Kidney capillary endothelial cell (primary cell): ENCODE measurements at regions not wholly inside any gene's neighbourhood (a gene's known extent, or its start where the extent isn't known, plus 50 kb on each side); places are given as distances from the start of the nearest gene placed in this dataset.
"Not testable (repeated sequence)": the region's sequence is repeated elsewhere in the genome, so short reads cannot be mapped to it uniquely, and the experiment has no call there.

Experiments
- DNase-seq: peaks from one replicate; pipeline ENCODE4 v3.0.0-alpha.2; 2018; ENCODE audit warnings: low spot score

DNA sequence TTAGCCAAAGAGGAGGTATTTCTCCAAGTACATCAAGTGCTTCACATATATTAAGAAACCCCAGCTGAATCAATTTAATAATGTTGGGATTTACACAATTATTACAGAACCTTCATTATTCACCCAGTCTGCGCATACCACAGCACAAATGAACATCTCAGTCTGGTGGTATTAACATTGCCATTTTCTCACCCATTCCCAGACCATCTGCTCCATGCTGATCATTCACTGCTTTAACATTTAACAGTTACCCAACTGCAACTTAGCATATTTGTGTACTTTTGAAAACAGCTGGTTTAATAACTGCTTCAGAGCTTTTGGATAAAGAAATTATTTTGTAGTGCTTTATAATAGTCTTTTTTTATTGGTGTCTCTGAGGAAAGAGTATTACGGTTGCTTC lies 1072.1 kb downstream of the NXPH1 start:
- no peak for DNase-seq

- no peak for DNase-seq
Measured at GRCh38 chr7:9507290-9507689, 1073.9 kb downstream of the NXPH1 start.

DNA sequence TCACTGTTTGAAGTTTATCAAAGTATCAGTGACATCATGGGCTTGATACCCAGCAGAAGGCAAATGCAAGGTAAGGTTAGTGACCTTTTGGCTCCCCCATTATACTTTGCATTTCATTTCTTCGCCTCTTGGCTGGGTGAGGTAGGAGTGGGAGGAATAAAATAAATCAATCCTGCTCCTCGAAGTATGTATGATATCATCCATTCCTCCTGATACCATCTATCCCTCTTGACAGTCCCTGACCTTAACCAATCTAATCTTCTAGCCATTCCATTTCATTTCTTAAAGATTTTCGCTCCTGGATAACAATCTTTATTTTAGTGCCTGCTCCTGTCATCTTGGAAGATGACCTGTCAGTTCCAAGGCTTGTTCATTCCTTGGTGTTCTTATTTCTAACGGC lies 1083.3 kb downstream of the NXPH1 start:
- no peak for DNase-seq

DNA sequence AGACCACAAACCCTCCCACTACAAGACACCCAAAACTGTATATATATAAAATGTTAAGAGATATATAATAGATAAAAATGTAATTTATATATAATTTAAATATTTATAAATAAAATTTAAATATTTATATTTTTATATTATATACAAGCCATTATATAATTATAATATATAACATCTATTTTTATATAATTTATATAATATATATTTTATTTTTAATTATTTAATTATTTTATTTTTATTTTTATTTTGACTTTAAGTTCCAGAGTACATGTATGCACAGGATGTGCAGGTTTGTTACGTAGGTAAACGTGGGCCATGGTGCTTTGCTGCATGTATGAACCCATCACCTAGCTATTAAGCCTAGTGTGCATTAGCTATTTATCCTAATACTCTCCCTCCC lies 1090.2 kb downstream of the NXPH1 start:
- no peak for DNase-seq

DNA sequence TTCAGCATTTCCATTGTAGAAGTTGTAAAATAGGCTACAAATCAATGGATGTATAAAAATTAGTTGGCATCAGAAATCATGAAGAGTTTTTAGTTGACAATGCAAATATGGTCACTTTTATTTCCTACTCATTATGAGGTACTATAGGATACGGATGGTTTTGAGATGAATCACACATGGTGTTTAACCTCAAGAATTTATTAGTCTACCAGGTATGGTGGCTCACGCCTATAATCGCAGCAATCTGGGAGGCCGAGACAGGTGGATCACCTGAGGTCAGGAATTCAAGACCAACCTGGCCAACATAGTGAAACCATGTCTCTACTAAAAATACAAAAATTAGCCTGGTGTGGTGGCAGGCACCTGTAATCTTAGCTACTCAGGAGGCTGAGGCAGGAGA lies 1119.0 kb downstream of the NXPH1 start:
- DNase-seq: not testable (repeated sequence)

DNA sequence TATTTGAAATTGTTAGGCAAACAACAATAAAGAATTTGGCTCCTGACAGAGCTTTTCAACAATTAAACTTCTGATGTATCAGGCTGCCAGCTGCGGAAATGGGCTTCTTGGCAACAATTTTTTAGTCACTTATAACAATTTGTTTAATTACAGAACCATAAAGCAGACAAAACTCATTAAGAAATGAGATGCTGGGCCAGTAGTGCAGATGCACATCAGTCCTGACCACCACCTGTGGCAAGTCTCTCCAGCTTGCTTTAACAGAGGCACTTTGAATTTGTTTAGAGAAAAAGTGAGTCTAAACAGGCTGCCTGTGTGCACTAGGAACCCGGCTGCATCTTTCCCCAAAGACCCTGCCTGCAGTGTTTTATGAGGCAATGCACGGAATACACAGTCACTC lies 1124.4 kb downstream of the NXPH1 start:
- no peak for DNase-seq

GRCh38 chr7:9575716-9576115 lies 1142.3 kb downstream of the NXPH1 start:
- no peak for DNase-seq

DNA sequence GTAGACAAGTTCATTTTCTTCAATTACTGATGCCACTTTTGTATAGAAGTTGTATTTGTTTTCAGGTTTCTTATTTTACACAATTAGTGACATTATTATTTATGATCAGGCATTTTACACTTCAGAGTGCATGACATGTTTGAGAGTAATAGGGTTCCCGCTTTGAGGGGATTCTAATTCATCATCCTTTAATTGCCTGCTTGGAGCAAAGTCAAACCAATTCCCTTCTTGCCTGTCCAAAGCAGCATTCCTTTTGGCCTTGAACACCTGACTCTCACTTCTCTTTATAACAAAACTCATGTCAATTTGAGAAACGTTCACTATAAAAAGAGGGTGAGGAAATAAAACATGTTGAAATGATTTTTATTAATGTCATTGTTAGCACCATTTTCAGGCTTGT lies 1149.4 kb downstream of the NXPH1 start:
- no peak for DNase-seq

DNA sequence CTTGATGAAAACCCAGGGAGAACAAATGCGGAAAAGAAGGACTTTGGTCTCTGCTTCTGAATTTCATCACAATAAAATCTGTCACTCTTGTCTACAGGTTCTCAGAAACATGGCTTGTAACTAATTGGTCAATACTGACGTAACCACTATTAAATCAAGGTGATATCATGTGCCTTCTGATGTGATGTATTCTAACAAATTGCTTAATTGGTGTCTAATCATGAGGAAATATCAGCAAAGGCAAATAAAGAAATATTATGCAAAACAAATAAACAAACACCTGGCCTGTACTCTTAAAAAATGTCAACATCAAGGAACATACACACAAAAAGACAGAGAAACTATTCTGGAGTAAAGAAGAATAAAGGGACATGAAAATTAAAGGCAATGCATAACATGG lies 1165.0 kb downstream of the NXPH1 start:
- no peak for DNase-seq

DNA sequence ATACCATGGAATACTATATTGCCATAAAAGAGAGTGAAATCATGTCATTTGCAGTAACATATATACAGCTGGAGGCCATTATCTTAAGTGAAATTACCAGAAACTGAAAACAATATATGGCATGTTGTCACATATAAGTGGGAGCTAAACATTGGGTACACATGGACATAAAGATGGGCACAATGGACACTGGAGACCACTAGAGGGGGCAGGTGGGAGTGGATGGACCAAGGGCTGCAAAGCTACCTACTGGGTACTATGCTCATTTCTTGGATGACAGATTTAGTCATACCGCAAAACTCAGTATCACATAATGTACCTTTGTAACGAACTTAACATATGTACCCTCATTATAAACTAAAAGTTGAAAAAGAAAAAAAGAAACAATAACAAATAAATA lies 1167.6 kb downstream of the NXPH1 start:
- no peak for DNase-seq

GRCh38 chr7:9603291-9603690 lies 1169.9 kb downstream of the NXPH1 start:
- no peak for DNase-seq

- DNase-seq: no peak
Measured at GRCh38 chr7:9608560-9608959, 1175.2 kb downstream of the NXPH1 start.

GRCh38 chr7:9620899-9621298 lies 1187.5 kb downstream of the NXPH1 start:
- DNase-seq: not testable (repeated sequence)

DNA sequence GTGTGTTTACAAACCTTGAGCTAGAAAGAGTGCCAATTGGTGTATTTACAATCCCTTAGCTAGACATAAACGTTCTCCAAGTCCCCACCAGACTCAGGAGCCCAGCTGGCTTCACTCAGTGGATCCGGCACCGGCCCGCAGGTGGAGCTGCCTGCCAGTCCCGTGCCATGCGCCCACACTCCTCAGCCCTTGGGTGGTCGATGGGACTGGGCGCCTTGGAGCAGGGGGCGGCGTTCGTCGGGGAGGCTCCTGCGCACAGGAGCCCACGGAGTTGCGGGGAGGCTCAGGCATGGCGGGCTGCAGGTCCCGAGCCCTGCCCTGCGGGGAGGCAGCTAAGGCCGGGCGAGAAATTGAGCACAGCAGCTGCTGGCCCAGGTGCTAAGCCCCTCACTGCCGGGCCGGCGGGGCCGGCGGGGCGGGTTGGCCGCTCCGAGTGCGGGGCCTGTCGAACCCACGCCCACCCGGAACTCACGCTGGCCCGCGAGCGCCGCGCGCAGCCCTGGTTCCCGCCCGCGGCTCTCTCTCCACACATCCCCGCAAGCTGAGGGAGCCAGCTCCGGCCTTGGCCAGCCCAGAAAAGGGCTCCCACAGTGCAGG lies 1188.0 kb downstream of the NXPH1 start:
- DNase-seq: not testable (repeated sequence)

DNA sequence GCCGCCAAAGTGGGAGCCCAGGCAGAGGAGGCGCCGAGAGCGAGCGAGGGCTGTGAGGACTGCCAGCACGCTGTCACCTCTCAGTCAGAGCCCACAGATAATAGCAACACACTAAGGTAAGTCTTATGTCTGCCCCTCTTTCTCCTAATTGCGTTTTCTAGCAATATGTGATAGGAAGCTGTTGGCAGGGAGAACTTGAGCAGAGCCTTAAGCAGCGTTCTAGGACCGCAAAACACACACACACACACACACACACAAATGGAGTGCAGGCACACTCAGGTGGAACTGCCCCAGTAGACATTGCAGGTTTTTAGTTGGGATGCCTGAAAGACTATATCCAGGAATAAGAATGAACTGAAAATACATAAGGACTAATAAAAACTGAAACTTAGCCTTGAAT lies 1188.5 kb downstream of the NXPH1 start:
- DNase-seq: no peak

DNA sequence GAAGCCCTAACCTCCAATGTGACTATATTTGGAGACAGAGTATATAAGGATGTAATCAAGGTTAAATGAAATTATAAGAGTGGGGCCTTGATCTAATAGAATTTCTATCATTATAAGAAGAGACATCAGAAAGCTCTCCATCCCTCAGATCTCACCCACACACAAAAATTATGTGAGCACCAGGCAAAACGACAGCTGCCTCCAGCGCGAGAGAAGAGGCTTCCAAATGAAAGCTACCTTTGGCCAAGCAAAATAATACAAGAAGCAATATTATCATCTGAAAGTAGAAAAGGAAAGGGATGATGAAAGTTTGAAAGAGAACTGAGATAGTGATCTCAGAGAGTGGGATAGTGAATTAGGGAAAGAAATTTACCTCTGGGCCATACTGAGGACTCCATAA lies 1192.5 kb downstream of the NXPH1 start:
- DNase-seq: no peak

GRCh38 chr7:9645756-9646155 lies 1212.3 kb downstream of the NXPH1 start:
- no peak for DNase-seq

- no peak for DNase-seq
Measured at GRCh38 chr7:9657257-9657656, 1223.8 kb downstream of the NXPH1 start.

- DNase-seq: no peak
Measured at GRCh38 chr7:9671979-9672917, 1238.8 kb downstream of the NXPH1 start.

DNA sequence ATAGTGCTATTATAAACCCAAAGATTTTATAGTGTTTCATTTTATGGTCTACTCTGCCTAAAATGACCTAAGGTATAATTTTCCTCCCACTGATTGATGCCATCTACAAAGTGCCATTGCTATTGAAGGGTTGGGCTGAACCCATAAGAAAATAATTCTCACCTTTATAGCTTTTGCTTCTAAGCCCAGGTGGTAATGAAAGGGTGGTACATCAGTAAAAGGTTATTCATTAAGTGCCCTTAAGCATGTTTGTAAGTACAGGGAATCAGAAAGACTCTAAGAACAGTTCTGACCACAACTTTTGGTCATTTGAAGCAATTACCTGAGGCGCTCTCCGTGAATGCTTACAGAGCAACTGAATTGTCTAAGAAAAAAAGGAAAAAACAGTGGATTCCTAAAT lies 1247.3 kb downstream of the NXPH1 start:
- no peak for DNase-seq

- DNase-seq: no peak
Measured at GRCh38 chr7:9681284-9681683, 1247.9 kb downstream of the NXPH1 start.

DNA sequence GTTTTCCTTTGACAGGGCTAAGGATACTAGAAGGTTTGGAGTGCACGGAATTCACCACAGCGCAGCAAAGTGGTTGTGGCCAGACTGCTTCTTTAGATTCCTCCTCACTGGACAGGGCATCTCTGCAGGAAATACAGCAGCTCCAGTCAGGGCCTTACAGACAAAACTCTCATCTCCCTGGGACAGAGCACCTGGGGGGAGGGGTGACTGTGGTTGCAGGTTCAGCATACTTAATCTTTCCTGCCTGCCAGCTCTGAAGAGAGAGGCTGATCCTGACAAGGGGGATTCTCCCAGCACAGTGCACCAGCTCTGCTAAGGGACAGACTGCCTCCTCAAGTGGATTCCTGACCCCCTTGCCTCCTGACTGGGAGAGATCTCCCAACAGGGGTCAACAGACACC lies 1257.9 kb downstream of the NXPH1 start:
- no peak for DNase-seq

DNA sequence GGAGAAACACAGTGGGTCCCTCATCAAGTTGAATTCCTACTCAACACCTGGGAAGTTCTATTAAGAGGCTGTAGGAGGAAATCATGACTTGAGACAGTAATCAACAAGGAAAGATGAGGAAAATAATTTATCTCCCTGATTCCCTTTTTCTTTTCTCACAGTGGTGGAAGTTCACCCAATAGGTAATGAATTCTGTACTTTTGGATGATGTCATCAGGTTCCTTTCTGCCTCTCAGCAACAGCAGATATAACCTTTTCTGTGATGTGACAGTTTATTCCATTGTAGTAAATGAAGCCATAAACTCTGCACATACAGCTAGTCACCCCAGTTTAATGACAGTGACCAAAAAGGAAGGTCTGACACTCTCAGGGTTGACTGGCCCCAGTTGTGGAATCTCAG lies 1265.0 kb downstream of the NXPH1 start:
- DNase-seq: no peak

- no peak for DNase-seq
Measured at GRCh38 chr7:9709216-9709615, 1264.5 kb upstream of the PHF14 start.
